ENCODE measurements at regions not wholly inside any gene's neighbourhood (a gene's known extent, or its start where the extent isn't known, plus 50 kb on each side); places are given as distances from the start of the nearest gene placed in this dataset.

- TF ChIP-seq YY1 (IDR thresholded peaks at IDR 0.05; ENCODE audit: insufficient read depth, insufficient read length), result no peak
- TF ChIP-seq ZNF274 (IDR thresholded peaks at IDR 0.05; ENCODE audit: low read depth, low read length), result no peak
Observed at GRCh38 chr2:198277181-198277580, 472.8 kb downstream of the PLCL1 start.
